GM12878 (cell line): ENCODE measurements at regions not wholly inside any gene's neighbourhood (a gene's known extent, or its start where the extent isn't known, plus 50 kb on each side); places are given as distances from the start of the nearest gene placed in this dataset.

Experiments
- ESRRA ChIP-seq: IDR thresholded peaks from 2 replicates; pipeline ENCODE4 v1.6.1; 2012; ENCODE audit warnings: mild to moderate bottlenecking, low read length, improper control_type of control experiment
- ETV6 ChIP-seq, 2 experiments: fragments of 450-650 bp in 1 of 2; IDR thresholded peaks in 1 of 2; conservative IDR thresholded peaks in 1 of 2; 2 replicates each; pipeline ENCODE4 v1.6.1; 2014; ENCODE audit warnings: antibody characterized with exemption in 1 of 2, borderline replicate concordance in 1 of 2, low read depth in 1 of 2, mild to moderate bottlenecking in 1 of 2, moderate library complexity in 1 of 2
- SP1 ChIP-seq: IDR thresholded peaks from one replicate; pipeline ENCODE4 v1.6.1; 2011; ENCODE audit warnings: low read depth, low read length
- SREBF2 ChIP-seq: IDR thresholded peaks from 2 replicates; pipeline ENCODE4 v1.6.1; 2012; ENCODE audit warnings: mild to moderate bottlenecking, low read length
- YY1 ChIP-seq: IDR thresholded peaks from 2 replicates; pipeline ENCODE4 v1.6.1; 2011; ENCODE audit warnings: low read depth, mild to moderate bottlenecking, low read length
- TF ChIP-seq, protein P1 (sequence below): IDR thresholded peaks from 2 replicates; pipeline ENCODE4 v1.6.1; 2012; ENCODE audit warnings: low read depth, low read length, improper control_type of control experiment
- TF ChIP-seq, protein P2 (sequence below): fragments of 450-650 bp; IDR thresholded peaks from 2 replicates; pipeline ENCODE4 v1.6.1; 2017; ENCODE audit warnings: mild to moderate bottlenecking, moderate library complexity
- TF ChIP-seq, protein P3 (sequence below), 3 experiments: IDR thresholded peaks in 2 of 3; conservative IDR thresholded peaks in 1 of 3; 2 replicates each; pipeline ENCODE4 v1.5.1; 2011; ENCODE audit warnings: low read depth in 3 of 3, low read length in 3 of 3, mild to moderate bottlenecking in 3 of 3, control low read depth in 2 of 3, moderate library complexity in 2 of 3, inconsistent platforms in 1 of 3, mixed read lengths in 1 of 3; ENCODE audit not compliant: control insufficient read depth in 2 of 3, insufficient read depth in 1 of 3; ENCODE audit errors: extremely low read depth in 1 of 3
- TF ChIP-seq, protein P4 (sequence below): IDR thresholded peaks from 2 replicates; pipeline ENCODE4 v1.6.1; 2011; ENCODE audit warnings: low read depth, low read length, improper control_type of control experiment, borderline replicate concordance

DNA sequence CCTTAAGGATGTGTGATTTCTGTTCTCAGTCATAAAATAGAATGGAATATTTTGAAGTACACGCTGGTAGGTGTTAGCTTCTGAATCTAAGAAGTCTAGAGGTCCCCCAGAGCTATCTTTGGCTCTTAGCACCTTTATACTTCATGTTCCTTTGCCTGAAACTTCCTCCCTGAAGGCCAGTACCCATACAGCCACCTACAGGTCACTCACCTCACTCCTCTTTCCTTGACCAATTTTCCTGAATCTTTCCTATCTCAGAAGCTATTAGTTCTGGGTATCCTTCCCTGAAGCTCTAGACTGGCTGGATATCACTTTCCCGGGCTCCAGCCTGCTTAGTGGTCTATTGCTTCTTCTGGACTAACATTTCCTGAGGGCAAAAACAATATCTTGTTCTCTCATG is 93.4 kb upstream of the EDNRB start:
- TF ChIP-seq, protein P1, sequence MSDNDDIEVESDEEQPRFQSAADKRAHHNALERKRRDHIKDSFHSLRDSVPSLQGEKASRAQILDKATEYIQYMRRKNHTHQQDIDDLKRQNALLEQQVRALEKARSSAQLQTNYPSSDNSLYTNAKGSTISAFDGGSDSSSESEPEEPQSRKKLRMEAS, result no peak
- TF ChIP-seq YY1, result no peak
- TF ChIP-seq, protein P2, sequence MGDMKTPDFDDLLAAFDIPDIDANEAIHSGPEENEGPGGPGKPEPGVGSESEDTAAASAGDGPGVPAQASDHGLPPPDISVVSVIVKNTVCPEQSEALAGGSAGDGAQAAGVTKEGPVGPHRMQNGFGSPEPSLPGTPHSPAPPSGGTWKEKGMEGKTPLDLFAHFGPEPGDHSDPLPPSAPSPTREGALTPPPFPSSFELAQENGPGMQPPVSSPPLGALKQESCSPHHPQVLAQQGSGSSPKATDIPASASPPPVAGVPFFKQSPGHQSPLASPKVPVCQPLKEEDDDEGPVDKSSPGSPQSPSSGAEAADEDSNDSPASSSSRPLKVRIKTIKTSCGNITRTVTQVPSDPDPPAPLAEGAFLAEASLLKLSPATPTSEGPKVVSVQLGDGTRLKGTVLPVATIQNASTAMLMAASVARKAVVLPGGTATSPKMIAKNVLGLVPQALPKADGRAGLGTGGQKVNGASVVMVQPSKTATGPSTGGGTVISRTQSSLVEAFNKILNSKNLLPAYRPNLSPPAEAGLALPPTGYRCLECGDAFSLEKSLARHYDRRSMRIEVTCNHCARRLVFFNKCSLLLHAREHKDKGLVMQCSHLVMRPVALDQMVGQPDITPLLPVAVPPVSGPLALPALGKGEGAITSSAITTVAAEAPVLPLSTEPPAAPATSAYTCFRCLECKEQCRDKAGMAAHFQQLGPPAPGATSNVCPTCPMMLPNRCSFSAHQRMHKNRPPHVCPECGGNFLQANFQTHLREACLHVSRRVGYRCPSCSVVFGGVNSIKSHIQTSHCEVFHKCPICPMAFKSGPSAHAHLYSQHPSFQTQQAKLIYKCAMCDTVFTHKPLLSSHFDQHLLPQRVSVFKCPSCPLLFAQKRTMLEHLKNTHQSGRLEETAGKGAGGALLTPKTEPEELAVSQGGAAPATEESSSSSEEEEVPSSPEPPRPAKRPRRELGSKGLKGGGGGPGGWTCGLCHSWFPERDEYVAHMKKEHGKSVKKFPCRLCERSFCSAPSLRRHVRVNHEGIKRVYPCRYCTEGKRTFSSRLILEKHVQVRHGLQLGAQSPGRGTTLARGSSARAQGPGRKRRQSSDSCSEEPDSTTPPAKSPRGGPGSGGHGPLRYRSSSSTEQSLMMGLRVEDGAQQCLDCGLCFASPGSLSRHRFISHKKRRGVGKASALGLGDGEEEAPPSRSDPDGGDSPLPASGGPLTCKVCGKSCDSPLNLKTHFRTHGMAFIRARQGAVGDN, result no peak
- TF ChIP-seq, protein P3, sequence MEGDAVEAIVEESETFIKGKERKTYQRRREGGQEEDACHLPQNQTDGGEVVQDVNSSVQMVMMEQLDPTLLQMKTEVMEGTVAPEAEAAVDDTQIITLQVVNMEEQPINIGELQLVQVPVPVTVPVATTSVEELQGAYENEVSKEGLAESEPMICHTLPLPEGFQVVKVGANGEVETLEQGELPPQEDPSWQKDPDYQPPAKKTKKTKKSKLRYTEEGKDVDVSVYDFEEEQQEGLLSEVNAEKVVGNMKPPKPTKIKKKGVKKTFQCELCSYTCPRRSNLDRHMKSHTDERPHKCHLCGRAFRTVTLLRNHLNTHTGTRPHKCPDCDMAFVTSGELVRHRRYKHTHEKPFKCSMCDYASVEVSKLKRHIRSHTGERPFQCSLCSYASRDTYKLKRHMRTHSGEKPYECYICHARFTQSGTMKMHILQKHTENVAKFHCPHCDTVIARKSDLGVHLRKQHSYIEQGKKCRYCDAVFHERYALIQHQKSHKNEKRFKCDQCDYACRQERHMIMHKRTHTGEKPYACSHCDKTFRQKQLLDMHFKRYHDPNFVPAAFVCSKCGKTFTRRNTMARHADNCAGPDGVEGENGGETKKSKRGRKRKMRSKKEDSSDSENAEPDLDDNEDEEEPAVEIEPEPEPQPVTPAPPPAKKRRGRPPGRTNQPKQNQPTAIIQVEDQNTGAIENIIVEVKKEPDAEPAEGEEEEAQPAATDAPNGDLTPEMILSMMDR (IDR thresholded peaks at IDR 0.05 in 2 of 3, conservative IDR thresholded peaks at IDR 0.05 in 1 of 3; ENCODE audit: control insufficient read depth in 2 of 3, extremely low read depth in 1 of 3, insufficient read depth in 1 of 3, low read depth in 3 of 3, low read length in 3 of 3), result no peak
- TF ChIP-seq, protein P4, sequence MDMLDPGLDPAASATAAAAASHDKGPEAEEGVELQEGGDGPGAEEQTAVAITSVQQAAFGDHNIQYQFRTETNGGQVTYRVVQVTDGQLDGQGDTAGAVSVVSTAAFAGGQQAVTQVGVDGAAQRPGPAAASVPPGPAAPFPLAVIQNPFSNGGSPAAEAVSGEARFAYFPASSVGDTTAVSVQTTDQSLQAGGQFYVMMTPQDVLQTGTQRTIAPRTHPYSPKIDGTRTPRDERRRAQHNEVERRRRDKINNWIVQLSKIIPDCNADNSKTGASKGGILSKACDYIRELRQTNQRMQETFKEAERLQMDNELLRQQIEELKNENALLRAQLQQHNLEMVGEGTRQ, result no peak
- TF ChIP-seq SREBF2, result no peak
- TF ChIP-seq SP1, result no peak
- TF ChIP-seq ESRRA, result no peak
- TF ChIP-seq ETV6 (conservative IDR thresholded peaks at IDR 0.05 in 1 of 2, IDR thresholded peaks at IDR 0.05 in 1 of 2; ENCODE audit: borderline replicate concordance in 1 of 2, low read depth in 1 of 2), result no peak
